Activated naive CD8-positive, alpha-beta T cell treated with anti-CD3 and anti-CD28 coated beads, Interleukin-2, amount 10 ng/mL, durations not matched to agents 7 days and 5 days (primary cell): ENCODE measurements at regions not wholly inside any gene's neighbourhood (a gene's known extent, or its start where the extent isn't known, plus 50 kb on each side); places are given as distances from the start of the nearest gene placed in this dataset.

Experiments
- ATAC-seq: fragments of 150-1000 bp; cut with Tn5 transposase; one replicate; pipeline ENCODE4 v1.10.0; 2021; ENCODE audit warnings: low read depth, moderate library complexity
- POLR2A ChIA-PET: fragments of 350-600 bp; sonication (Branson Sonifier 250); formaldehyde crosslinking; loops from one replicate; lab custom pipeline; 2021; ENCODE audit warnings: antibody characterized with exemption; lab: Charles Lee
- DNase-seq: peaks from one replicate; pipeline ENCODE4 v3.0.0; 2021
- H3K27ac Mint-ChIP-seq: one replicate; pipeline ENCODE4 v1.8.0; 2022; ENCODE audit warnings: mild to moderate bottlenecking, mixed read lengths
- H3K27me3 Mint-ChIP-seq: one replicate; pipeline ENCODE4 v1.8.0; 2022; ENCODE audit warnings: mild to moderate bottlenecking, moderate library complexity, mixed read lengths
- H3K36me3 Mint-ChIP-seq: one replicate; pipeline ENCODE4 v1.8.0; 2021; ENCODE audit warnings: mild to moderate bottlenecking, mixed read lengths
- H3K4me1 Mint-ChIP-seq: one replicate; pipeline ENCODE4 v1.8.0; 2021; ENCODE audit warnings: mixed read lengths
- H3K4me3 Mint-ChIP-seq: one replicate; pipeline ENCODE4 v1.8.0; 2022; ENCODE audit warnings: mild to moderate bottlenecking, moderate library complexity, mixed read lengths
- H3K9me3 Mint-ChIP-seq: one replicate; pipeline ENCODE4 v1.8.0; 2021; ENCODE audit warnings: mixed read lengths

- POLR2A ChIA-PET = no interaction called here
- Mint-ChIP-seq H3K27ac (no peak overlapping the region), H3K4me1 (peaks cover 3% of the 10 kb centered on the region), H3K27me3 (peaks cover 8% of the 10 kb centered on the region), H3K36me3 (no peaks in the 10 kb centered on the region), H3K4me3 (no peak overlapping the region), H3K9me3 (no peaks in the 10 kb centered on the region)
- DNase-seq = no peak
- no peak for ATAC-seq
Measured at GRCh38 chr11:19338375-19338774, 97.6 kb upstream of the E2F8 start.

GRCh38 chr11:19337779-19338178 lies 97.0 kb upstream of the E2F8 start:
- Mint-ChIP-seq H3K36me3 (no peaks in the 10 kb centered on the region), H3K4me1 (peaks cover 3% of the 10 kb centered on the region), H3K27ac (no peak overlapping the region), H3K27me3 (peaks cover 4% of the 10 kb centered on the region), H3K9me3 (no peaks in the 10 kb centered on the region), H3K4me3 (no peak overlapping the region)
- ATAC-seq (no peak), DNase-seq (no peak)
- POLR2A ChIA-PET = no interaction called here

GRCh38 chr11:19336331-19336730 lies 95.6 kb upstream of the E2F8 start:
- ATAC-seq (no peak), DNase-seq (no peak)
- H3K4me3 Mint-ChIP-seq = no peak overlapping the region
- POLR2A ChIA-PET = no interaction called here
- no peak overlapping the region for H3K27ac Mint-ChIP-seq
- H3K4me1 Mint-ChIP-seq = peaks cover 3% of the 10 kb centered on the region
- no peaks in the 10 kb centered on the region for H3K36me3 Mint-ChIP-seq
- peaks cover 2% of the 10 kb centered on the region for H3K27me3 Mint-ChIP-seq
- H3K9me3 Mint-ChIP-seq = no peaks in the 10 kb centered on the region

GRCh38 chr11:19332476-19332875 lies 91.7 kb upstream of the E2F8 start:
- no peak overlapping the region for H3K4me3 Mint-ChIP-seq
- POLR2A ChIA-PET = no interaction called here
- no peak for DNase-seq
- no peak overlapping the region for H3K27ac Mint-ChIP-seq
- H3K27me3 Mint-ChIP-seq = peaks cover 3% of the 10 kb centered on the region
- no peaks in the 10 kb centered on the region for H3K36me3 Mint-ChIP-seq
- H3K4me1 Mint-ChIP-seq = peaks cover 3% of the 10 kb centered on the region
- no peak for ATAC-seq
- no peaks in the 10 kb centered on the region for H3K9me3 Mint-ChIP-seq

- no peak overlapping the region for H3K27ac Mint-ChIP-seq
- no peak for DNase-seq
- no peaks in the 10 kb centered on the region for H3K4me1 Mint-ChIP-seq
- ATAC-seq = no peak
- peaks cover 3% of the 10 kb centered on the region for H3K27me3 Mint-ChIP-seq
- no peaks in the 10 kb centered on the region for H3K36me3 Mint-ChIP-seq
- no peaks in the 10 kb centered on the region for H3K9me3 Mint-ChIP-seq
- H3K4me3 Mint-ChIP-seq = no peak overlapping the region
- POLR2A ChIA-PET = no interaction called here
Measured at GRCh38 chr11:19330416-19330815, 89.7 kb upstream of the E2F8 start.

GRCh38 chr11:19329970-19330369 lies 89.2 kb upstream of the E2F8 start:
- POLR2A ChIA-PET = no interaction called here
- ATAC-seq = no peak
- Mint-ChIP-seq H3K9me3 (no peaks in the 10 kb centered on the region), H3K4me1 (no peaks in the 10 kb centered on the region), H3K4me3 (no peak overlapping the region), H3K27me3 (peaks cover 3% of the 10 kb centered on the region), H3K27ac (no peak overlapping the region), H3K36me3 (no peaks in the 10 kb centered on the region)
- DNase-seq = no peak

- Mint-ChIP-seq H3K4me1 (no peaks in the 10 kb centered on the region), H3K27me3 (peaks cover 6% of the 10 kb centered on the region)
Measured at GRCh38 chr11:19328586-19329311, 88.0 kb upstream of the E2F8 start.

GRCh38 chr11:19327280-19327679 lies 86.5 kb upstream of the E2F8 start:
- Mint-ChIP-seq H3K36me3 (no peaks in the 10 kb centered on the region), H3K9me3 (no peaks in the 10 kb centered on the region), H3K4me3 (no peak overlapping the region), H3K4me1 (no peaks in the 10 kb centered on the region), H3K27ac (no peak overlapping the region), H3K27me3 (peaks cover 6% of the 10 kb centered on the region)
- POLR2A ChIA-PET = no interaction called here
- ATAC-seq = no peak
- DNase-seq = no peak

More at GRCh38 chr11:19328586-19329311, 88.0 kb upstream of the E2F8 start:
- POLR2A ChIA-PET = no interaction called here
- Mint-ChIP-seq H3K4me3 (no peak overlapping the region), H3K9me3 (no peaks in the 10 kb centered on the region), H3K27ac (no peak overlapping the region), H3K36me3 (no peaks in the 10 kb centered on the region)
- ATAC-seq = no peak
- no peak for DNase-seq

- no peak overlapping the region for H3K4me3 Mint-ChIP-seq
- DNase-seq (no peak), ATAC-seq (no peak)
- POLR2A ChIA-PET = no interaction called here
- H3K9me3 Mint-ChIP-seq = no peaks in the 10 kb centered on the region
- peaks cover 7% of the 10 kb centered on the region for H3K27me3 Mint-ChIP-seq
- no peaks in the 10 kb centered on the region for H3K36me3 Mint-ChIP-seq
- H3K4me1 Mint-ChIP-seq = no peaks in the 10 kb centered on the region
- no peak overlapping the region for H3K27ac Mint-ChIP-seq
Measured at GRCh38 chr11:19326499-19326898, 85.8 kb upstream of the E2F8 start.

GRCh38 chr11:19323502-19323901 lies 82.8 kb upstream of the E2F8 start:
- no peaks in the 10 kb centered on the region for H3K9me3 Mint-ChIP-seq
- no peak overlapping the region for H3K27ac Mint-ChIP-seq
- H3K4me1 Mint-ChIP-seq = no peaks in the 10 kb centered on the region
- DNase-seq (no peak), ATAC-seq (no peak)
- H3K4me3 Mint-ChIP-seq = no peak overlapping the region
- H3K27me3 Mint-ChIP-seq = peaks cover 18% of the 10 kb centered on the region
- H3K36me3 Mint-ChIP-seq = no peaks in the 10 kb centered on the region
- POLR2A ChIA-PET = no interaction called here

GRCh38 chr11:19321351-19321750 lies 80.6 kb upstream of the E2F8 start:
- Mint-ChIP-seq H3K27me3 (peaks cover 18% of the 10 kb centered on the region), H3K36me3 (no peaks in the 10 kb centered on the region), H3K4me3 (no peak overlapping the region), H3K9me3 (no peaks in the 10 kb centered on the region), H3K27ac (no peak overlapping the region), H3K4me1 (no peaks in the 10 kb centered on the region)
- no peak for ATAC-seq
- DNase-seq = no peak
- POLR2A ChIA-PET = no interaction called here

- DNase-seq (no peak), ATAC-seq (no peak)
- H3K27ac Mint-ChIP-seq = no peak overlapping the region
- POLR2A ChIA-PET = no interaction called here
- H3K27me3 Mint-ChIP-seq = peaks cover 18% of the 10 kb centered on the region
- H3K4me3 Mint-ChIP-seq = no peak overlapping the region
- H3K9me3 Mint-ChIP-seq = no peaks in the 10 kb centered on the region
- no peaks in the 10 kb centered on the region for H3K36me3 Mint-ChIP-seq
- no peaks in the 10 kb centered on the region for H3K4me1 Mint-ChIP-seq
Measured at GRCh38 chr11:19320827-19321226, 80.1 kb upstream of the E2F8 start.

GRCh38 chr11:19316434-19316833 lies 75.7 kb upstream of the E2F8 start:
- ATAC-seq = no peak
- POLR2A ChIA-PET = no interaction called here
- Mint-ChIP-seq H3K27me3 (peaks cover 15% of the 10 kb centered on the region), H3K4me1 (no peaks in the 10 kb centered on the region), H3K27ac (no peak overlapping the region), H3K4me3 (no peak overlapping the region), H3K36me3 (no peaks in the 10 kb centered on the region), H3K9me3 (no peaks in the 10 kb centered on the region)
- no peak for DNase-seq

GRCh38 chr11:19315511-19315910 lies 74.8 kb upstream of the E2F8 start:
- Mint-ChIP-seq H3K9me3 (no peaks in the 10 kb centered on the region), H3K27ac (no peak overlapping the region), H3K4me3 (no peak overlapping the region), H3K36me3 (no peaks in the 10 kb centered on the region), H3K27me3 (peaks cover 8% of the 10 kb centered on the region), H3K4me1 (no peaks in the 10 kb centered on the region)
- no peak for ATAC-seq
- POLR2A ChIA-PET = no interaction called here
- DNase-seq = no peak
